GM12891 (cell line): ENCODE measurements at regions not wholly inside any gene's neighbourhood (a gene's known extent, or its start where the extent isn't known, plus 50 kb on each side); places are given as distances from the start of the nearest gene placed in this dataset.
"Not testable (repeated sequence)": the region's sequence is repeated elsewhere in the genome, so short reads cannot be mapped to it uniquely, and the experiment has no call there.

Source experiments
- DNase-seq: peaks from one replicate; pipeline ENCODE4 v3.0.0; 2011; ENCODE audit warnings: low spot score; ENCODE audit not compliant: insufficient read length
- FAIRE-seq: peaks from 2 replicates; lab custom pipeline; 2011; peaks lifted over from hg19 to GRCh38; lab: Jason Lieb, UNC
- PAX5 ChIP-seq: IDR thresholded peaks from 2 replicates; pipeline ENCODE4 v1.6.1; 2011; ENCODE audit warnings: low read length, moderate library complexity, mild to moderate bottlenecking; ENCODE audit not compliant: insufficient read depth, severe bottlenecking
- POLR2A ChIP-seq: IDR thresholded peaks from 2 replicates; pipeline ENCODE4 v1.6.1; 2011; ENCODE audit warnings: low read depth, low read length, control low read depth
- POLR2AphosphoS5 ChIP-seq: IDR thresholded peaks from 2 replicates; pipeline ENCODE4 v1.6.1; 2011; ENCODE audit warnings: low read depth, low read length, control low read depth
- POU2F2 ChIP-seq: IDR thresholded peaks from 2 replicates; pipeline ENCODE4 v1.6.1; 2011; ENCODE audit warnings: low read depth, mild to moderate bottlenecking, control low read depth, low read length, moderate library complexity
- SPI1 ChIP-seq: IDR thresholded peaks from 2 replicates; pipeline ENCODE4 v1.6.1; 2011; ENCODE audit warnings: low read depth, low read length, control low read depth
- TAF1 ChIP-seq: IDR thresholded peaks from 2 replicates; pipeline ENCODE4 v1.6.1; 2011; ENCODE audit warnings: low read depth, low read length, control low read depth

- no peak for FAIRE-seq
- no peak for DNase-seq
- TF ChIP-seq POLR2A (no peak), TAF1 (no peak), POU2F2 (no peak), PAX5 (no peak), SPI1 (no peak), POLR2AphosphoS5 (no peak)
These were observed 129.8 kb upstream of the SMLR1 start for GRCh38 chr6:130697271-130697994.

- FAIRE-seq (peak; percentile 71), DNase-seq (peak; percentile 30)
- TF ChIP-seq POLR2AphosphoS5, result no peak
- no peak for TF ChIP-seq POLR2A
- TF ChIP-seq SPI1, result no peak
- TF ChIP-seq TAF1, result no peak
- no peak for TF ChIP-seq POU2F2
- no peak for TF ChIP-seq PAX5
These were observed 129.1 kb upstream of the SMLR1 start for GRCh38 chr6:130697995-130698535.

DNA sequence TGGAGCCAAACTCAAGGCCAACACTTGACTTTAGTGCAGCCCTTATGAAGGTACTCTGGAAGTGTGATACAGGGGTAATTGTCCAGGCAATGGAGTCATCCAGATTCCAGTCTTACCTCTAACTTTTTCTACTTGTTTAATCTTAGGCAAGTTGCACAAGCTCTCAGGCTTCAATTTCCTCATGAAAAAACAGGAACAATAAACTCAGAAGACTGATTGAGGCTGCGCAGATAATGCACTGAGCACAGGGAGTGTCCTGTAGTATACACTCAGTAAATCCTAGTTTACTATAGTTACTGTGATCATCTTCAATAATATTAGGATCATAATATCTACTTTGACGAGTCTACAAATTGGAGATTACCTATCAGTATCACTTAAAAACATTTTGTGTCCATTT, 127.5 kb upstream of the SMLR1 start:
- DNase-seq (no peak), FAIRE-seq (no peak)
- TF ChIP-seq POLR2A (no peak), TAF1 (no peak), POLR2AphosphoS5 (no peak), POU2F2 (no peak)

DNA sequence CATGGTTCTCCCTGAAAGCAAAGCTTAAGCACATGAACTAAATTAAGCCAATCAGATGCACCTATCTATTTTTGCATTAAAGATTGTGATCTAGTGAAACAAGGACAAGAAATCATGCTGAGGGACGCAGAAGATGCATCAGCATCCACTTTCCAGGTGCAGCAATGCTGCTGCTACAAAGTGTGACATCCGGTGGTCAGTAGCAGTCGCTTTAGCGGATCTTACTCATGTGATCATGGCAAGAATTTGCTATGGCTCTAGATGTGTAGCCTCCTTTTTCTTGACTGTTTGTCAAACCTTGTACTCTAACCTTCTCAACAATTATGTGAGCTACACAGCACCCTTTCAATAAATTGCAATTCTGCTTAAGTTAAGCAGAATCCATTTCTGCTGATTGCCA, 126.8 kb upstream of the SMLR1 start:
- no peak for DNase-seq
- no peak for TF ChIP-seq POLR2AphosphoS5
- no peak for TF ChIP-seq POU2F2
- TF ChIP-seq SPI1, result no peak
- TF ChIP-seq TAF1, result no peak
- TF ChIP-seq PAX5, result no peak
- no peak for FAIRE-seq

GRCh38 chr6:130708338-130708737, 118.9 kb upstream of the SMLR1 start:
- FAIRE-seq (no peak), DNase-seq (no peak)
- TF ChIP-seq SPI1, result no peak
- TF ChIP-seq POU2F2, result no peak
- TF ChIP-seq POLR2A, result no peak

GRCh38 chr6:130711641-130712040, 115.6 kb upstream of the SMLR1 start:
- not testable (repeated sequence) for DNase-seq, FAIRE-seq

- DNase-seq, result no peak
- no peak for FAIRE-seq
- TF ChIP-seq TAF1 (no peak), PAX5 (no peak), POLR2AphosphoS5 (no peak), SPI1 (no peak), POLR2A (no peak), POU2F2 (no peak)
These were observed 114.1 kb upstream of the SMLR1 start for GRCh38 chr6:130713144-130713543.

GRCh38 chr6:130715058-130715457, 112.1 kb upstream of the SMLR1 start:
- no peak for FAIRE-seq
- TF ChIP-seq TAF1 (no peak), POLR2AphosphoS5 (no peak), POU2F2 (no peak), POLR2A (no peak), SPI1 (no peak), PAX5 (no peak)

DNA sequence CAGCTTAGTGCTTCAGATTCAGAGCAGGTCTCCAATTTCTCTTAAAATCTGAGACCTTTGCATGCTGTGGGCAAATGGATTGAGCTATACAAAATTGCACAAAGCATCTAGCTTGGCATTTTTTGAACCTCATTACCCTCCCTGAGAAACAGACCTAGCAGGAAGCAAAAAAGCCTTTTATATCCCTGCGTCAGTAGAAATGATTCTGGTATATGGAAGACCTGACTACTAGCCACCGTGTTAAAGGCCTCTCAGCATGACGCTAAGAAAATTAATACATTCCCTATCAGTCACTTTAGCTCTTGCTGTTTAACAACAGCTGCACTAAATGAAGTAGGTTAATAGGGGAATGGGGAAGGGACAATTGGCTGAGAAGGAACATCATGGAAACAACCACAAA, 110.7 kb upstream of the SMLR1 start:
- TF ChIP-seq POLR2AphosphoS5, result no peak
- TF ChIP-seq POU2F2, result no peak
- no peak for TF ChIP-seq POLR2A
- TF ChIP-seq TAF1, result no peak
- no peak for TF ChIP-seq PAX5
- no peak for TF ChIP-seq SPI1
- DNase-seq, result no peak
- FAIRE-seq, result no peak

More at GRCh38 chr6:130715058-130715457, 112.1 kb upstream of the SMLR1 start:
- DNase-seq, result no peak

DNA sequence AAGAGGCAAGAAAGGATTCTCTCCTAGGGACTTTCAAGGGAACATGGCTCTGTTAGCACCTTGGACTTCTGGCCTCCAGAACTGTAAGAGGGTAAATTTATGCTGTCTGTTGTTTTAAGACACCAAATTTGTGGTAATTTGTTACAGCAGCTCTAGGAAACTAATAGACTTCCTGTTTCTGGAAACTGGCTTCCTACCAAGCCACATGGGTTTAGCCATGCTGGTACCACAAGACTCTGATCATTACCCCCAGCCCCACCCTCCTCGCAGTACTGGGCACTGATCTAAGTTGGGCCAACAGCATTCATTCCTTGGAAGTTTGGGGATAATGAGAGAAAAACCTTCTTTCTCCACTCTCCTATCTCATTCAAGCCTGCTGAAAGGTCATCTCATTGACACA, 109.5 kb upstream of the SMLR1 start:
- no peak for DNase-seq
- no peak for TF ChIP-seq POLR2AphosphoS5
- no peak for TF ChIP-seq SPI1
- TF ChIP-seq POU2F2, result no peak
- no peak for TF ChIP-seq PAX5
- TF ChIP-seq TAF1, result no peak
- no peak for TF ChIP-seq POLR2A
- FAIRE-seq, result no peak
